ENCODE measurements at regions not wholly inside any gene's neighbourhood (a gene's known extent, or its start where the extent isn't known, plus 50 kb on each side); places are given as distances from the start of the nearest gene placed in this dataset.
A peak's percentile ranks its signal among the peaks of the same experiment; 100 is the strongest.

DNA sequence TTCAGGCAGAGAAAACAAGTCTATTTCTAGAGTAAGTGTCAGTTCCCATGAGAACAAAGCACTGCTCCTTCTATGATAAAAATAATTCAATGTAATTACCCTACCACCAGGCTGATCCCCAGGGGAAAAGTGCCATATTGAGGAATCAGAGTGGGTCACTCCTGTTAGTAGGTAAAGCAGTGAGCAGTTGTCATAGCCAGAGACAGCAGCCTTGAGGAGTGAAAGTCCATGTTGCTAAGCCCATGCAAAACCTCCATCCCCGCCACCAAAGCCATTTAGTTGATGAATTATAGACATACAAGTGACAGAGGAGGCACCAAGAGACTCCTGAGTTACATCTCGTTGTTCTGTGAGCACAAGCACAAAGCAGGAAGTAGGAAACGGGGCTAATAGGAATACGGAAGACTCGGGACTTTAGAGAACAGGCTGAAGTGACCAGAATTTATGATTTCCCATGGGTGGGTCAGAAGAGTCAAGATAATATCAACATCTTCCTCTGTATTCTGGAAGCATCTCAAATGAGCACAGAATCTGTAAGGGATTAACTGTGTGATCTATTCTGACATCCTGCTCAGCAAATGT is 197.9 kb downstream of the MAFB start:
- no peak for DNase-seq (ENCODE audit: low read depth)

DNA sequence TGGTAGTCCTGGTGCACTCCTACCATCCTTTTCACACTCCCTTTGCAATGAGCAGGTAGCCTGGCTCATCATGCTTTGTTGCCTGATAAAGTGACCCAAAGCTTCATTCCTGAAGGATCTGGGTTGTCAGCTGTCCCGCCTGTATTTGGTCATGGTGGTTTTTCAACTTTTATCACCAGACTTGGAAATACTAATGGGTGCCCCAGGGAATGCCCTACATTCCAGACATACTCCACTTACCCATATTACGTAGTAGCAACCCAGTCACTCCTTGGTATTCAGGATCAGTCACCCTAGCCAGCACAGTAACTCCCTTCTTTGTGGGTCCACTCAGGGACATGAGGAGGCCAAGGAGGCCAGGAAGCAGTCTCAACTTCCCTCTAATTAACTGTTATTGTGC is 199.2 kb downstream of the MAFB start:
- peak; percentile 77 for DNase-seq (ENCODE audit: low read depth)

- DNase-seq (ENCODE audit: low read depth), result no peak
Measured at GRCh38 chr20:40488401-40488800, 200.6 kb downstream of the MAFB start.

- DNase-seq (ENCODE audit: low read depth), result no peak
Measured at GRCh38 chr20:40486297-40486696, 202.7 kb downstream of the MAFB start.

- no peak for DNase-seq (ENCODE audit: low read depth)
Measured at GRCh38 chr20:40481743-40482458, 207.1 kb downstream of the MAFB start.

DNA sequence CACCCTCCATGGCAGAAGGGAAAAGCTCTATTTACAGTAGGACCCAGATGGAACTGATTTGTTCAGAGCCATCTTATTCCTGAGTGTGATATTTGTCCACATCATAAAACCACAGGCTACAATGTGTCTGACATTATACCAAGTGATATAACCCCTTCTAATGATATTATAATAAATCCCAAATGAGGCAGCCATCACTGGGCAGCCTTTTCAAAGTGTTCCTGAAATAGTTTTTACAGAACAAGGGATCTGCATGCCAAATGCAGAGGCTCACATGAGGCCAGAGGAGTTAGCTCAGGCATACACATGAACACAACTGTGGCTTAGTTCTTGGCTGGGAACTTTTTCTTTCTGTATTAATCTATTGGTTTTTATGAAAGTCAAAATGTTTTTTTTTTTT is 207.7 kb downstream of the MAFB start:
- no peak for DNase-seq (ENCODE audit: low read depth)

DNA sequence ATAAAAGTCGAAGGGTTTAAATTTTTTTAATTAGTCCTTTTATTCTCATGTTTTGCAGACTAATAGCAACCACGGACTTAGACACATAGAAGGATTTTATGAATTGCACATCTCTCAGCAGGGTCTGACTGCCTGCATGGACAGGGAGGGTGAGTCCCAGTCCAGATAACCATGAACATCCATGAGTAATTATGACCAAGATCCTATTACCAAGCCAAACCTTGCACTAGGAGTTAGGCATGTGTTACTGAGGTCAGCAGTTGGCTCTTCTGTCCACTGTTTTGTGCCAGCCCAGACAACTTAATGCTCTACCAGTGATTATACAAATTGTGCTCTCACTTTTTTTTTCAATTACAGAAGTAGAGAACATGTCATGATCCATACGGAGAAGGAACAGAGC is 211.2 kb downstream of the MAFB start:
- no peak for DNase-seq (ENCODE audit: low read depth)

- DNase-seq (ENCODE audit: low read depth), result no peak
Measured at GRCh38 chr20:40476461-40476860, 212.6 kb downstream of the MAFB start.

- DNase-seq (ENCODE audit: low read depth), result no peak
Measured at GRCh38 chr20:40472905-40473304, 216.1 kb downstream of the MAFB start.

- DNase-seq (ENCODE audit: low read depth), result no peak
Measured at GRCh38 chr20:40471261-40471629, 217.8 kb downstream of the MAFB start.

GRCh38 chr20:40470445-40471260 is 218.4 kb downstream of the MAFB start:
- no peak for DNase-seq (ENCODE audit: low read depth)

- no peak for DNase-seq (ENCODE audit: low read depth)
Measured at GRCh38 chr20:40468759-40469158, 220.3 kb downstream of the MAFB start.

DNA sequence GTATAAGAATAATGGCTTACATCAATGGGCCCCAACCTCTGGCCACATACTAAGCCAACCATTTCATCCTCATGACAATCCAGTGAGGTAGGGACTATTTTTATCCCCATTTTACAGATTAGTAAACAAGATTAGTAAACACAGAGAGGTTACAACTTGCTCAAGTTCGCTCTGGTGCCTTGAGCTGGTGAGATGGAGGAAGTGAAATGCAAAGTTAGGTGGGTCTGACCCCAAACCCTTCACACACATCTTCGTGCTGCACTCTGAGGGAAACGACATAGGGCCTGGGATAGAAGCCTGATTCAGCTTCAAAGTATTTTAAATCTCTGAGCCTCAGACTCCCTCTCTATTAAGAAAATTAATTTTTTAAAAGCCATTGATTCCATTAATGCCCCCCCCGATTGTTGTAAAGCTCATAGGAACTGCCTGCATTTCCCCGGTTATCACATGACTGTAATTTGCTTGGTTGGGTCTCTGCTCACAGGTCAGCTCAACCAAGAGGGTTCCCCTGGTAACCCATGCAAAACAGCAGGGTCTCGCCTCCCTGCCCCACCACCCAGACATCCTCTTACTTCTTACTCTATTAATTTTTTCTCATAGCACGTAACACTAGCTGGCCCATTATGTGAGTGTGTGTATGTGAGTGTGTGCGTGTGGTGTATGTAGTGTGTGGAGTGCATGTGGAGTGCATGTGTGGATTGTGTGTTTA is 221.2 kb downstream of the MAFB start:
- no peak for DNase-seq (ENCODE audit: low read depth)

DNA sequence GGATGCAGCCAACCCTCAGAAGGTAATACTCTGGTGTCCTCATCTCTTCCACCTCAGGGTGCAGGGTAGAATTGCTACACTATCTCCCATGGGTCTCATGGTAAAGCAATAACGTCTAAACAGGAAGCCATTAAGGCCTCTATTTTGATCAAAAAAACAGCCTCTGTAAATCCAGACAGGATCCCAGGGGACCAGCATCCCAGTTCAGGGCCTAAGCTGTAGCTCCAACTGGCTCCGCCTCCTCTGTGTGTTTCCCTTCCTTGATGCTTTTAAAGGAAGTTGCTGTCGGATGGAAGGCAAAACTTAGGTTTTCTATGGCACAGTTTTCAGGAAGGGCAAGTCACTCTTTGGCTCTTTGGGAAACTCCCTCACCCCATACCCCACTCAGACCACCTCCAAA is 222.0 kb downstream of the MAFB start:
- DNase-seq (ENCODE audit: low read depth), result no peak

DNA sequence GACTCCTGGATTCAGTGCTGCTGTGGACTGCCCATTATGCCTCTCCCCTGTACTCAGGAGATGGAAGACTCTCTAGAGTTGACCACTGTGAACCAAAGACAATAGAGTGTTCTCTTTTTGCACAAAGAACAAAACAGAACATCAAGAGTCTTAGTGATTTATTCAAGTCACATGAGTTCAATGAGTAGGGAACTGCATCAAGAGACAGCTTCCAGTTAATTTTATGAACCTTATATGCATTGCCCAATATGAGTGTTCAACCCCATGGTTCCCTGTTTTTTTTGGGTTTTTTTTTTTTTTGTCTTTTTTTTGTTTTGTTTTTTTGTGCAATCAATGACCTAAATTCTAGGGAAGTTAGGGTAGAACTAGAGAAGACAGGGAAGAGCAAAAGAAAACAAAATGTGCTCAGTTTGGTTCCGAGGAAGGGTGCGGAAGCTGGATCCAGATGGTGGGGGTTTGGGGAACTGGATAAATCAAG is 224.3 kb downstream of the MAFB start:
- DNase-seq (ENCODE audit: low read depth), result no peak

GRCh38 chr20:40463171-40463570 is 225.9 kb downstream of the MAFB start:
- DNase-seq (ENCODE audit: low read depth), result no peak

DNA sequence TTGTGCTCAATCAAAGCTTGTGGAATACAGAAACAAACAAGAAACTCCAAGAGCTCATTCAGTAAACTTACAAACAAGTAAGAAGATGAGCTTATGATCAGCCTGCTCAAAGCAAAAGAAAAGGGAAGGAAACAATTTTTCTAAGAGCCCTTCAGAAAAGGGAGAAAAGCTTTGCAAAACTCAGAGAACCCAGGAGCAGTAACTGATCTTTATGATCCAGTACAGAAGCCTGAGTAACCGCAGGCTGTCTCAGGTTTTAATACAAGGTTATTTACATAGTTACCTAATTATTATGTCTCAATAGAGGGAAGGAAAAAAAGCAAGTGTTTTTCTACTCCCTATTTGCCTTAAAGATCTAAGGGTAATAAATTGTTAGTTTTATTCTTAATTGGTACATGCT is 226.5 kb downstream of the MAFB start:
- DNase-seq (ENCODE audit: low read depth), result no peak

GRCh38 chr20:40459299-40459698 is 229.7 kb downstream of the MAFB start:
- DNase-seq (ENCODE audit: low read depth), result no peak

DNA sequence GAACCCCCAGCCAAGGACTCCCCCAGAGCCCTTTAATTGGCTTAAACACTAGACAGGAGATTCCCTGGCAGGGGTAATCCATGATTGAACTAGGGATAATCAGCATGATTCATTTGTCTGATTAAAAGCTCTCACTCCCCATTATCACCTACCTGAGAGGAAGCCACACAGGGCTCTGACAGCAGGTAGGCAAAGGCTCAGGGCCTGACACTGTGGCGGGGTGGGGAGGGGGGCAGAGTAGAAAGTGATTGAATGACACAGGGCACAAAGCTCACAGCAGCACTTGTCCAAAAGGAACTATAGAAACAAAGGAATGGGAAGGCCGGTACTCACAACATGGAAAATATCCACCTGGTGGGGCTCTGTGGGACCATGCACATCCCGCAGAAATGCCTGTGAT is 231.6 kb downstream of the MAFB start:
- DNase-seq (ENCODE audit: low read depth), result no peak

DNA sequence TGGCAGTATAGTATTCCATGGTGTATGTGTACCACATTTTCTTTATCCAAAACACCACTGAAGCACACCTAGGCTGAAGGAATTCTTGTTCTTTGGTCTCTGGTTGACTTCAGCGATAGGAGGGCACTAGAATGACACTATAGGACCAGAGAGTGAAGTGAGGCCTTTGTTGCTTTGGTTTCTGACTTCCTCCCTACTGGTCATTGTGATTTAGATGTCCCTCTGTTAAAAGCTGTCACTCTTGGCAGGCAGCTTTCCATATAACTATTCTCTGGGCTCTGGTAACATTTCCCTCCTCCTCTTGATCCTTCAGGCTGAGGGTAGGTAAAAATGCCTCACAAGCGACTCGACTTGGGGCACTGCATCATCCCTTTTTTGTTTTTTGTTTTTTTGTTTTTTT is 236.3 kb downstream of the MAFB start:
- DNase-seq (ENCODE audit: low read depth), result no peak

DNA sequence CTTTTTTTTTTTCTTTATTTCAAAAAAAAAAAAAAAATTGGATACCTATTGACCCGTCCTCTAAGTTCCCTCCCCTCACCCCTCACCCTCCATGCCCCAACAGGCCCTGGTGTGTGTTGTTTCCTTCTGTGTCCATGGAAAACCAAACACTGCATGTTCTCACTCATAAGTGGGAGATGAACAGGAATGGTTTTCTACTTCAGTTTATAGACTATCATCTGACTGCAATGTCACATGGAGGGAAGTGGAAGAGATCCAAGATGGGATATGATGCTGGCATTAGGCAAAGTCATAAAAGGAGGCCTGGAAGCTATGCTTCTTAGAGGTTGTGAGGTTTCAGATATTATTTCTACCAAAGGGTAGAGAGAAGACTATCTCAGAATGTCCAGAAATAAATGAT is 237.5 kb downstream of the MAFB start:
- no peak for DNase-seq (ENCODE audit: low read depth)

DNA sequence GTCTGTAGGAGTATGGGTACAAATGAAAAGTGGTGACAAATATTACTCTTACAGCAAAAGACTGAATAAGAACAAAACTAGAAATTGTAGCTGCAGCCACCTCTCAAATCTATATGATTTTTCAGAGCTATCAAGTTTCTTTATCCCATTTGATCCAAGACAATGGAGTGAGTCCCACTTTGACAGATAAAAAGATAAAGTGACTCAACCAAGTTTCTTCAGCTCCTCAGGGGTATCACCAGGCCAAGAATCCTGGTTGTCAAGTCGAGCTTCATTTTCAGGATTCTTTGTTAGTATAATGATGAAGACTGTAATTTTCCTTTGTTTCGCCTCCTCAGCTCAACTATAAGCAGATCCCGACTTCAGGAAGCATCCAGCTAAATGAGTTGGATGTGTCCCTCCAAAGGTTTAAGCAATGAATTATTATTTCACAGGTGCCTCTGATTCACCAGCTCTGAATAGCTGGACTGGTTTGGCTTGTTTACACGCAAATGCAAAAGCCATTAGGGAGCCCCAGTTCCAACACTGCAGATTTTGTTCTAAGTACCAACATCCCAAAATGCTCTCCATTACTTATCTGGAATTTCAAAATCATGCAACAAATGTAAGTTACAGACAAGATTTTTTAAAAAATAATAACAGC is 238.9 kb downstream of the MAFB start:
- no peak for DNase-seq (ENCODE audit: low read depth)
